Fibroblast of villous mesenchyme (primary cell): ENCODE measurements at regions not wholly inside any gene's neighbourhood (a gene's known extent, or its start where the extent isn't known, plus 50 kb on each side); places are given as distances from the start of the nearest gene placed in this dataset.
"Not testable (repeated sequence)": the region's sequence is repeated elsewhere in the genome, so short reads cannot be mapped to it uniquely, and the experiment has no call there.

Experiments
- DNase-seq: peaks from one replicate; pipeline ENCODE4 v3.0.0-alpha.2; 2010; ENCODE audit warnings: low read depth
- H3K4me3 ChIP-seq: 2 replicates; pipeline ENCODE4 v1.5.1; 2011; ENCODE audit warnings: low read depth, mild to moderate bottlenecking, low read length
- CTCF ChIP-seq: IDR thresholded peaks from 2 replicates; pipeline ENCODE4 v1.5.1; 2012; ENCODE audit warnings: low read depth, mild to moderate bottlenecking, low read length; ENCODE audit not compliant: insufficient read depth

DNA sequence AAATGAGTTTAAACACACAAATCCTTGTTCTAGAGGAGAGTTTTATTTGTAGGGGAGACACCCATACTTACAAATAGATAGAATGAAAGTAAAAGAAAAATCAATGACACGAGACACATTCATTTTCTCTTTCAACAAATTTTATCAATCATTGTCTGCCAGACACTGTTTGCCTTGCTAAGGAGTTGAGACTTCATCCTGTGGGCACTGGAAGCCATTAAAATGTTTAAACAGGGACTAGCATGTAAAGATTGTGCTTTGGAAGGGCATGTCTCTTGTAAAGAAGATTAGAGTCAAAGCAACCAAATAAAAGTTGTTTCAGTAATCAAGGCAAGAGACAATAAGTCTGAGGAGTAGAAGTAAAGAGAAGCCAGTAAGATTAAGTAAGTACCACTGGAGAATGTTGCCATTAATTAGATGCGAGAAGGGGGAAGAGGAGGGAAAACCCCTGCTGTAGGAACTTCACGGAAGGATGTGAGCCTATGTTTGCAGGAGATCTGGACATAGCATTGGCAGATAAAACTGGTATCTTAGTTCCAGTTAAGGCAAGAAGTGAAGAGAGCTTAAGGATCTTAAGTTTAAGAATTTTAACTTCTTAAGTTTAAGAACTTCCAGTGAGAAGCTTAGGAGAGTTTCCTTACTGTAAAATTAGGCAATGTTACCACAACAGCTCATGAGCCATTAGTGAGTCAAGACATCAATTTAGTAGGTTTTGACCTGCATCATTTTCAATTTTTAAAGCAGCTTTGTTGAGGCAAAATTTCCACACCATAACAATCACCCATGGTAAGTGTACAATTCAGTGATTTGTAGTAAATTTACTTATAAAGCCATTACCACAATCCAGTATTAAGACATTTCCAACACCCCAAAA is 117.0 kb upstream of the UST start:
- no peak overlapping the region for H3K4me3 ChIP-seq
- no peak for DNase-seq
- TF ChIP-seq CTCF: no peak

GRCh38 chr6:148635070-148635743 is 111.6 kb upstream of the UST start:
- no peak for DNase-seq
- H3K4me3 ChIP-seq: no peak overlapping the region
- TF ChIP-seq CTCF: no peak

- not testable (repeated sequence) for DNase-seq, H3K4me3 ChIP-seq
Measured at GRCh38 chr6:148641836-148642235, 105.0 kb upstream of the UST start.

DNA sequence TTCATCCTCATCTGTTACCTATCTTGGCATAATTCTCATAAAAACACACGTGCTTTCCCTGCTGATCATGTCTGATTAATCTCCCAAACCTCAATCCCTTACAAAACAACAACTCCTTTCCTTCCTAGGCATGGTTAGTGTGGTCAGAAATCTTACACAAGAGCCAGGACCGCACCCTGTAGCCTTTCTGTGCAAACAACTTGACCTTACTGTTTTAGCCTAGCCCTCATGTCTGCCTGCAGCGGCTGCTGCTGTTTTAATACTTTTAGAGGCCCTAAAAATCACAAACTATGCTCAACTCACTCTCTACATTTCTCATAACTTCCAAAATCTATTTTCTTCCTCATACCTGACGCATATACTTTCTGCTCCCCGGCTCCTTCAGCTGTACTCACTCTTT is 103.6 kb upstream of the UST start:
- DNase-seq, H3K4me3 ChIP-seq: not testable (repeated sequence)

GRCh38 chr6:148645049-148645448 is 101.8 kb upstream of the UST start:
- not testable (repeated sequence) for H3K4me3 ChIP-seq, DNase-seq

DNA sequence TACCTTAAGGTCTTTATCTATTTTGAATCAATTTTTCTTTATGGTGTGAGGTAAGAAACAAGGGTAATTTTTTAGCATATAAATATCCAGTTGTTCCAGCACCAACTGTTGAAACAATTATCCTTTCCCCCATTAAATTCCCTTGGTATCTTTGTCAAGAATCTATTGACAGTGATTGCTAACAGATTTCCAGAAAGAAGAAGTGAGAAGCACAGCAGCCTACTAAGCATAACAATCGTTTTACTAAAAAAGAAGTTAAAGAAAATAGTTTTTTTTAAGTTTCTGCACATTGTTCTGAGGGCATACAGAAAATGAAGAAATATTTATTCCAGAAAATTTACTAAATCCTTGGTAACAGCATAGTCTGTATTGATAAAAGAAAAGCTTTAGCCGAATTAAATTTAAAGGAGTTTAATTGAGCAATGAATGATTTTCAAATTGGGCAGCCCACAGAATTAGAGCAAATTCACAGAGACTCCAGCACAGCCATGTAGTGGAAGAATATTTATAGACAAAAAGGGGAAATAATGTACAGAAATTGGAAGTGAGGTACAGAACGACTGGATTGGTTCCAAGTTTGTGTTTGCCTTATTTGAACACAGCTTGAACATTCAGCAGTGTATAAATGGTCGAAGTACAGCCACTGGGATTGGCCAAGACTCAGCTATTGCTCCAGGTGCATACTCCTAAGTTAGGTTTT is 97.9 kb upstream of the UST start:
- H3K4me3 ChIP-seq: no peak overlapping the region
- no peak for DNase-seq
- no peak for TF ChIP-seq CTCF

- DNase-seq: no peak
- no peak for TF ChIP-seq CTCF
Measured at GRCh38 chr6:148649454-148649963, 97.3 kb upstream of the UST start.

DNA sequence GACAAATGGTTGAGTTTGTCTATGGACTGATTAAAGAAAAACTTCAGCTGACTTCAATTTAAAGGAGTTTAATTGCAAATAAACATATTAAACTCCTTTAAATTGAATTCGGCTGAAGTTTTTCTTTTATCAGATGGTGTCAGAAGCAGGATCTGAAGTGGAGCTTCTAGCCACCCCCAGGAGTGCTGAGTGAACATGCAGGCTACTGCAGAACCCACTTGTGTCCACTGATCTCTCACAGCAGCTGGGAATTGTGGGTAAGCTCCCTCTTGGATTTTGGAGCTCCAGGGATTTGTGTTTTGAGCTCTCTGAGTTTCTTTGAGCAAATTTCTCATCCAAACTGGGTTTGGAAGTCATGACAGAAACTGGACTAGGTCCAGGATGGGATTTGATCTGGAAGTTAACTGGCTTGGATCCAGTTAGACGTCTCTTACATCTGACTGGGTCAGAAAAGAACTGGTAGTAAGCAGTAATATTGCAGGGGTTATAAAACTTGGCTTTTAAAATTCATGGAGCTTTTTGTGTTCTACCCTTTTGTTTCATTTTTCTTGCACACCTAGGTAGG is 95.8 kb upstream of the UST start:
- no peak overlapping the region for H3K4me3 ChIP-seq
- TF ChIP-seq CTCF: no peak
- no peak for DNase-seq

More at GRCh38 chr6:148649454-148649963, 97.3 kb upstream of the UST start:
- no peak overlapping the region for H3K4me3 ChIP-seq
